SU-DHL-6 (cell line): ENCODE measurements at regions not wholly inside any gene's neighbourhood (a gene's known extent, or its start where the extent isn't known, plus 50 kb on each side); places are given as distances from the start of the nearest gene placed in this dataset.

ENCODE experiments used
- H2AFZ ChIP-seq: fragments of 200-600 bp; sonication (generic); 2 replicates; pipeline ENCODE4 v1.6.1; 2014; ENCODE audit warnings: low read depth, mild to moderate bottlenecking, moderate library complexity, mixed read lengths, antibody characterized with exemption, low read length; ENCODE audit not compliant: severe bottlenecking
- H3F3A ChIP-seq: fragments of 200-600 bp; shearing (Covaris generic); 2 replicates; pipeline ENCODE4 v1.6.0; 2016; ENCODE audit warnings: antibody characterized with exemption, mild to moderate bottlenecking; ENCODE audit not compliant: insufficient read depth
- H3K27ac ChIP-seq: fragments of 200-600 bp; sonication (generic); 2 replicates; pipeline ENCODE4 v1.5.1; 2016; ENCODE audit warnings: low read depth, mild to moderate bottlenecking, low read length, moderate library complexity, mixed read lengths
- H3K27me3 ChIP-seq: fragments of 200-600 bp; sonication (generic), shearing (Covaris generic); 2 replicates; pipeline ENCODE4 v1.6.0; 2014; ENCODE audit warnings: mild to moderate bottlenecking, low read length
- H3K36me3 ChIP-seq: fragments of 200-600 bp; sonication (generic); 2 replicates; pipeline ENCODE4 v1.6.1; 2014; ENCODE audit warnings: mild to moderate bottlenecking, low read length, mixed read lengths
- H3K4me2 ChIP-seq: fragments of 300-600, 200-600 bp; shearing (Covaris generic), sonication (generic); 2 replicates; pipeline ENCODE4 v1.6.0; 2014; ENCODE audit warnings: low read length, low read depth, mild to moderate bottlenecking; ENCODE audit not compliant: poor library complexity, severe bottlenecking
- H3K4me3 ChIP-seq: fragments of 200-600 bp; sonication (generic); 2 replicates; pipeline ENCODE4 v1.5.1; 2014; ENCODE audit warnings: antibody characterized with exemption, low read length, mild to moderate bottlenecking, mixed read lengths; ENCODE audit not compliant: insufficient read depth, poor library complexity, severe bottlenecking
- H3K79me2 ChIP-seq: fragments of 200-600 bp; sonication (generic); 2 replicates; pipeline ENCODE4 v1.6.1; 2014; ENCODE audit warnings: mild to moderate bottlenecking, low read length, moderate library complexity; ENCODE audit not compliant: insufficient read depth
- H3K9ac ChIP-seq: fragments of 200-600 bp; sonication (generic); 2 replicates; pipeline ENCODE4 v1.7.0; 2014; ENCODE audit warnings: mild to moderate bottlenecking, low read length
- H3K9me2 ChIP-seq: fragments of 200-600 bp; sonication (generic); replicated peaks from 2 replicates; pipeline ENCODE4 v1.6.1; 2014; ENCODE audit warnings: low read length; ENCODE audit not compliant: insufficient read depth
- H3K9me3 ChIP-seq: fragments of 200-600 bp; sonication (generic); 2 replicates; pipeline ENCODE4 v1.6.1; 2014; ENCODE audit warnings: low read length, mixed read lengths; ENCODE audit not compliant: insufficient read depth
- H4K20me1 ChIP-seq: fragments of 200-600 bp; sonication (generic); 2 replicates; pipeline ENCODE4 v1.6.1; 2014; ENCODE audit warnings: low read depth, mild to moderate bottlenecking, antibody characterized with exemption, low read length, moderate library complexity, mixed read lengths
- CTCF ChIP-seq: fragments of 200-600 bp; sonication (generic); IDR thresholded peaks from one replicate; pipeline ENCODE4 v1.5.1; 2017; ENCODE audit warnings: antibody characterized with exemption, mild to moderate bottlenecking, low read length, moderate library complexity; ENCODE audit not compliant: insufficient read depth, poor library complexity, severe bottlenecking
- EZH2phosphoT487 ChIP-seq: fragments of 200-600 bp; sonication (generic), shearing (Covaris generic); conservative IDR thresholded peaks from 2 replicates; pipeline ENCODE4 v1.6.1; 2018; ENCODE audit warnings: mild to moderate bottlenecking, antibody characterized with exemption, low read length, moderate library complexity, mixed read lengths

GRCh38 chr5:161042862-161043261 lies 190.9 kb upstream of the ATP10B start:
- Histone ChIP-seq H3K79me2 (no peaks in the 10 kb centered on the region), H3K27ac (no peak overlapping the region), H3K9me3 (no peaks in the 10 kb centered on the region), H3K36me3 (no peaks in the 10 kb centered on the region), H3K4me3 (no peak overlapping the region), H3K9me2 (no peaks in the 10 kb centered on the region), H4K20me1 (no peaks in the 10 kb centered on the region), H3K9ac (no peak overlapping the region), H2AFZ (no peak overlapping the region), H3F3A (no peaks in the 10 kb centered on the region), H3K4me2 (no peak overlapping the region), H3K27me3 (no peaks in the 10 kb centered on the region)
- no peak for TF ChIP-seq CTCF
- no peak for TF ChIP-seq EZH2phosphoT487

GRCh38 chr5:161042443-161042842 lies 190.4 kb upstream of the ATP10B start:
- no peaks in the 10 kb centered on the region for H4K20me1 ChIP-seq
- H3K36me3 ChIP-seq = no peaks in the 10 kb centered on the region
- H3K9me2 ChIP-seq = no peaks in the 10 kb centered on the region
- H3K9ac ChIP-seq = no peak overlapping the region
- no peak overlapping the region for H2AFZ ChIP-seq
- no peak overlapping the region for H3K4me3 ChIP-seq
- H3K27me3 ChIP-seq = no peaks in the 10 kb centered on the region
- H3K4me2 ChIP-seq = no peak overlapping the region
- no peaks in the 10 kb centered on the region for H3F3A ChIP-seq
- TF ChIP-seq CTCF (no peak), EZH2phosphoT487 (no peak)
- H3K79me2 ChIP-seq = no peaks in the 10 kb centered on the region
- H3K27ac ChIP-seq = no peak overlapping the region
- no peaks in the 10 kb centered on the region for H3K9me3 ChIP-seq

GRCh38 chr5:161040818-161041217 lies 188.8 kb upstream of the ATP10B start:
- H3K9me2 ChIP-seq = no peaks in the 10 kb centered on the region
- H4K20me1 ChIP-seq = no peaks in the 10 kb centered on the region
- no peak overlapping the region for H3K4me2 ChIP-seq
- no peak for TF ChIP-seq EZH2phosphoT487
- no peaks in the 10 kb centered on the region for H3K79me2 ChIP-seq
- no peak overlapping the region for H3K9ac ChIP-seq
- no peaks in the 10 kb centered on the region for H3K36me3 ChIP-seq
- H3K9me3 ChIP-seq = no peaks in the 10 kb centered on the region
- H3F3A ChIP-seq = no peaks in the 10 kb centered on the region
- no peak overlapping the region for H3K4me3 ChIP-seq
- no peak overlapping the region for H2AFZ ChIP-seq
- no peak overlapping the region for H3K27ac ChIP-seq
- no peaks in the 10 kb centered on the region for H3K27me3 ChIP-seq

- Histone ChIP-seq H3K27ac (no peak overlapping the region), H3K27me3 (no peaks in the 10 kb centered on the region), H3K36me3 (no peaks in the 10 kb centered on the region), H3F3A (no peaks in the 10 kb centered on the region), H3K9ac (no peak overlapping the region), H2AFZ (no peak overlapping the region), H3K9me2 (no peaks in the 10 kb centered on the region), H3K79me2 (no peaks in the 10 kb centered on the region), H4K20me1 (no peaks in the 10 kb centered on the region), H3K4me2 (no peak overlapping the region), H3K4me3 (no peak overlapping the region), H3K9me3 (no peaks in the 10 kb centered on the region)
- no peak for TF ChIP-seq EZH2phosphoT487
- TF ChIP-seq CTCF = no peak
Observed at GRCh38 chr5:161036296-161036695, 184.3 kb upstream of the ATP10B start.
